ENCODE measurements at regions not wholly inside any gene's neighbourhood (a gene's known extent, or its start where the extent isn't known, plus 50 kb on each side); places are given as distances from the start of the nearest gene placed in this dataset.
"Not testable (repeated sequence)": the region's sequence is repeated elsewhere in the genome, so short reads cannot be mapped to it uniquely, and the experiment has no call there.

- ChIA-PET POLR2A (interaction anchor here (0.6 kb wide), 1 partner anchor 598 kb away, joined by 3 read pairs; no protein-coding TSS in a partner anchor), CTCF (interaction anchor here (0.6 to 2.7 kb wide), 9 partner anchors 10 to 613 kb away, joined by 3 to 18 read pairs (median 4); no protein-coding TSS in a partner anchor)
- intact Hi-C loops (cut with DNase I, micrococcal nuclease), result loop anchor here in 1 of 2 experiments (5.0 kb wide), 1 partner anchor 538 kb away; no protein-coding TSS in a partner anchor
- H3K27me3 Mint-ChIP-seq, result peaks cover 16% of the 10 kb centered on the region
- ATAC-seq (no peak), DNase-seq (no peak)
- no peaks in the 10 kb centered on the region for H3K9me3 Mint-ChIP-seq (ENCODE audit: low read depth)
- H3K4me1 Mint-ChIP-seq, result no peaks in the 10 kb centered on the region
- H3K36me3 Mint-ChIP-seq (ENCODE audit: low read depth), result no peaks in the 10 kb centered on the region
- no peak overlapping the region for H3K4me3 Mint-ChIP-seq
- no peak overlapping the region for H3K27ac Mint-ChIP-seq
Measured at GRCh38 chr10:78658645-78659597, 409.8 kb upstream of the ZMIZ1 start.

- DNase-seq, result no peak
- no peaks in the 10 kb centered on the region for H3K36me3 Mint-ChIP-seq (ENCODE audit: low read depth)
- no peak overlapping the region for H3K27ac Mint-ChIP-seq
- intact Hi-C loops (cut with DNase I, micrococcal nuclease), result loop anchor here in 1 of 2 experiments (5.0 kb wide), 1 partner anchor 538 kb away; no protein-coding TSS in a partner anchor
- POLR2A ChIA-PET, result interaction anchor here (0.6 to 0.7 kb wide), 2 partner anchors 310 to 597 kb away, joined by 3 read pairs; no protein-coding TSS in a partner anchor
- no peaks in the 10 kb centered on the region for H3K9me3 Mint-ChIP-seq (ENCODE audit: low read depth)
- CTCF ChIA-PET, result interaction anchor here (0.6 to 2.7 kb wide), 5 partner anchors 10 to 610 kb away, joined by 3 to 18 read pairs (median 5); no protein-coding TSS in a partner anchor
- ATAC-seq, result no peak
- H3K4me1 Mint-ChIP-seq, result no peaks in the 10 kb centered on the region
- H3K4me3 Mint-ChIP-seq, result no peak overlapping the region
- H3K27me3 Mint-ChIP-seq, result peaks cover 11% of the 10 kb centered on the region
Measured at GRCh38 chr10:78659598-78659967, 409.2 kb upstream of the ZMIZ1 start.

GRCh38 chr10:78660446-78661106 is 408.2 kb upstream of the ZMIZ1 start:
- H3K4me1 Mint-ChIP-seq, result no peaks in the 10 kb centered on the region
- H3K27me3 Mint-ChIP-seq, result peaks cover 17% of the 10 kb centered on the region
- ATAC-seq, result no peak
- ChIA-PET POLR2A (no interaction called here), CTCF (no interaction called here)
- DNase-seq, result no peak
- H3K4me3 Mint-ChIP-seq, result no peak overlapping the region
- intact Hi-C loops (cut with DNase I, micrococcal nuclease), result no loop called here
- peaks cover 5% of the 10 kb centered on the region for H3K9me3 Mint-ChIP-seq (ENCODE audit: low read depth)
- H3K27ac Mint-ChIP-seq, result no peak overlapping the region
- H3K36me3 Mint-ChIP-seq (ENCODE audit: low read depth), result peaks cover 2% of the 10 kb centered on the region

GRCh38 chr10:78663721-78664120 is 405.0 kb upstream of the ZMIZ1 start:
- H3K36me3 Mint-ChIP-seq (ENCODE audit: low read depth), result peaks cover 2% of the 10 kb centered on the region
- no peak overlapping the region for H3K27ac Mint-ChIP-seq
- H3K27me3 Mint-ChIP-seq, result peaks cover 34% of the 10 kb centered on the region
- ChIA-PET CTCF (interaction anchor here (0.6 to 2.2 kb wide), 4 partner anchors 9 to 532 kb away, joined by 3 to 6 read pairs (median 3); no protein-coding TSS in a partner anchor), POLR2A (no interaction called here)
- H3K4me1 Mint-ChIP-seq, result no peaks in the 10 kb centered on the region
- peaks cover 11% of the 10 kb centered on the region for H3K9me3 Mint-ChIP-seq (ENCODE audit: low read depth)
- H3K4me3 Mint-ChIP-seq, result no peak overlapping the region
- intact Hi-C loops (cut with DNase I, micrococcal nuclease), result loop anchor here in 1 of 2 experiments (2.0 kb wide), 1 partner anchor 531 kb away; no protein-coding TSS in a partner anchor
- DNase-seq (no peak), ATAC-seq (no peak)

- ChIA-PET POLR2A (no interaction called here), CTCF (interaction anchor here (0.5 to 2.2 kb wide), 8 partner anchors 8 to 619 kb away, joined by 3 to 6 read pairs (median 4); no protein-coding TSS in a partner anchor)
- peaks cover 2% of the 10 kb centered on the region for H3K36me3 Mint-ChIP-seq (ENCODE audit: low read depth)
- no peak overlapping the region for H3K27ac Mint-ChIP-seq
- intact Hi-C loops (cut with DNase I, micrococcal nuclease), result loop anchor here in 1 of 2 experiments (2.0 kb wide), 1 partner anchor 530 kb away; no protein-coding TSS in a partner anchor
- H3K9me3 Mint-ChIP-seq (ENCODE audit: low read depth), result peaks cover 11% of the 10 kb centered on the region
- no peak overlapping the region for H3K4me3 Mint-ChIP-seq
- H3K4me1 Mint-ChIP-seq, result no peaks in the 10 kb centered on the region
- DNase-seq (peak; percentile 32), ATAC-seq (no peak)
- peaks cover 38% of the 10 kb centered on the region for H3K27me3 Mint-ChIP-seq
Measured at GRCh38 chr10:78664929-78665553, 403.7 kb upstream of the ZMIZ1 start.

- Mint-ChIP-seq H3K27me3 (peaks cover 9% of the 10 kb centered on the region), H3K4me1 (no peaks in the 10 kb centered on the region), H3K27ac (no peak overlapping the region), H3K9me3 (ENCODE audit: low read depth) (no peaks in the 10 kb centered on the region), H3K4me3 (no peak overlapping the region), H3K36me3 (ENCODE audit: low read depth) (no peaks in the 10 kb centered on the region)
- CTCF ChIA-PET, result interaction anchor here (0.6 kb wide), 1 partner anchor 357 kb away, joined by 3 read pairs; no protein-coding TSS in a partner anchor
- POLR2A ChIA-PET, result no interaction called here
- DNase-seq, result no peak
- intact Hi-C loops (cut with DNase I, micrococcal nuclease), result no loop called here
- no peak for ATAC-seq
Measured at GRCh38 chr10:78672918-78673317, 395.8 kb upstream of the ZMIZ1 start.

- intact Hi-C loops (cut with DNase I, micrococcal nuclease); H3K27me3 Mint-ChIP-seq; DNase-seq; H3K36me3 Mint-ChIP-seq (ENCODE audit: low read depth); H3K4me3 Mint-ChIP-seq; H3K27ac Mint-ChIP-seq; ATAC-seq; POLR2A ChIA-PET; H3K9me3 Mint-ChIP-seq (ENCODE audit: low read depth); H3K4me1 Mint-ChIP-seq: not testable (repeated sequence)
- CTCF ChIA-PET, result interaction anchor here (0.6 kb wide), 1 partner anchor 514 kb away, joined by 3 read pairs; no protein-coding TSS in a partner anchor
Measured at GRCh38 chr10:78681141-78681540, 387.6 kb upstream of the ZMIZ1 start.

GRCh38 chr10:78681986-78682385 is 386.8 kb upstream of the ZMIZ1 start:
- CTCF ChIA-PET; POLR2A ChIA-PET; DNase-seq; H3K36me3 Mint-ChIP-seq (ENCODE audit: low read depth); H3K4me3 Mint-ChIP-seq; H3K27ac Mint-ChIP-seq; ATAC-seq; intact Hi-C loops (cut with DNase I, micrococcal nuclease); H3K9me3 Mint-ChIP-seq (ENCODE audit: low read depth); H3K4me1 Mint-ChIP-seq; H3K27me3 Mint-ChIP-seq: not testable (repeated sequence)

- ChIA-PET CTCF (no interaction called here), POLR2A (no interaction called here)
- Mint-ChIP-seq H3K4me1 (no peaks in the 10 kb centered on the region), H3K9me3 (ENCODE audit: low read depth) (peaks cover 2% of the 10 kb centered on the region), H3K27ac (no peak overlapping the region), H3K27me3 (peaks cover 7% of the 10 kb centered on the region), H3K36me3 (ENCODE audit: low read depth) (no peaks in the 10 kb centered on the region), H3K4me3 (no peak overlapping the region)
- intact Hi-C loops (cut with DNase I, micrococcal nuclease), result no loop called here
- ATAC-seq (no peak), DNase-seq (no peak)
Measured at GRCh38 chr10:78684947-78685346, 383.8 kb upstream of the ZMIZ1 start.

- H3K4me1 Mint-ChIP-seq, result no peaks in the 10 kb centered on the region
- CTCF ChIA-PET, result no interaction called here
Measured at GRCh38 chr10:78685466-78686103, 383.2 kb upstream of the ZMIZ1 start.

More at GRCh38 chr10:78685466-78686103, 383.2 kb upstream of the ZMIZ1 start:
- DNase-seq (no peak), ATAC-seq (no peak)
- Mint-ChIP-seq H3K9me3 (ENCODE audit: low read depth) (peaks cover 2% of the 10 kb centered on the region), H3K36me3 (ENCODE audit: low read depth) (no peaks in the 10 kb centered on the region), H3K4me3 (no peak overlapping the region), H3K27ac (no peak overlapping the region), H3K27me3 (peaks cover 7% of the 10 kb centered on the region)
- POLR2A ChIA-PET, result no interaction called here
- intact Hi-C loops (cut with DNase I, micrococcal nuclease), result no loop called here

Data from activated CD4-positive, alpha-beta T cell treated with anti-CD3 and anti-CD28 coated beads for 36 hours (primary cell).